ENCODE measurements at regions not wholly inside any gene's neighbourhood (a gene's known extent, or its start where the extent isn't known, plus 50 kb on each side); places are given as distances from the start of the nearest gene placed in this dataset.

DNA sequence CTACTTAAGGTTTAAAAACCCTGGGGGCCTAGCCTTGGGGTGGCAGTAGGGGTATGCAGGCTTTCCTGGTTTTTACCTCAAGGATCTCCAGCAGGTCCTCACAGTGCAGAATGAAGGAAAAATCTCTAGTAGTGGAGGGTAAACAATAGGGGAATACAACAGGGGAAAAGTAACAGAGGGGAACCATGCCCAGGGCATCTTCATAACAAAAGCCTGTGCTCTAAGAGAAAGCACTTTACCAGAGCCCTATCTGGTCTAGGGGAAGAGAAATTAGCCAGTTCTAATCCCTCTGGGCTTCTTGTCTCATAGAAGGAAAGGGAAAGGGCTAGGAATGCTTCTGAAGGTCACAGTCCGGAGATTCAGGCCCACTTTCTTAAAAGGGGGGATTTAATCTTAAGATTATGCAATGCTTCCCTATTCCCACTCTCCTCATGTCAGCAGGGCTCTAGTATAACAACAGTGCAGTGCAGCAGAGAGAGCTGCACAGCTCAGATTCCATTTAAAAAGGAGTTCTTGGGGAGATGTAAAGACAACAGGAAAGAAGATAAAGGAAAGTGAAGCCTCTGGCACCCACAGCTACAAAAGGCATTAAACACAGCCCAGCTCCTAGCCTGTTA lies 149.0 kb upstream of the CYP1B1 start:
- TF ChIP-seq, protein P1, sequence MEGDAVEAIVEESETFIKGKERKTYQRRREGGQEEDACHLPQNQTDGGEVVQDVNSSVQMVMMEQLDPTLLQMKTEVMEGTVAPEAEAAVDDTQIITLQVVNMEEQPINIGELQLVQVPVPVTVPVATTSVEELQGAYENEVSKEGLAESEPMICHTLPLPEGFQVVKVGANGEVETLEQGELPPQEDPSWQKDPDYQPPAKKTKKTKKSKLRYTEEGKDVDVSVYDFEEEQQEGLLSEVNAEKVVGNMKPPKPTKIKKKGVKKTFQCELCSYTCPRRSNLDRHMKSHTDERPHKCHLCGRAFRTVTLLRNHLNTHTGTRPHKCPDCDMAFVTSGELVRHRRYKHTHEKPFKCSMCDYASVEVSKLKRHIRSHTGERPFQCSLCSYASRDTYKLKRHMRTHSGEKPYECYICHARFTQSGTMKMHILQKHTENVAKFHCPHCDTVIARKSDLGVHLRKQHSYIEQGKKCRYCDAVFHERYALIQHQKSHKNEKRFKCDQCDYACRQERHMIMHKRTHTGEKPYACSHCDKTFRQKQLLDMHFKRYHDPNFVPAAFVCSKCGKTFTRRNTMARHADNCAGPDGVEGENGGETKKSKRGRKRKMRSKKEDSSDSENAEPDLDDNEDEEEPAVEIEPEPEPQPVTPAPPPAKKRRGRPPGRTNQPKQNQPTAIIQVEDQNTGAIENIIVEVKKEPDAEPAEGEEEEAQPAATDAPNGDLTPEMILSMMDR (IDR thresholded peaks at IDR 0.05) = no peak
- TF ChIP-seq POLR2A (IDR thresholded peaks at IDR 0.05) (no peak), EP300 (IDR thresholded peaks at IDR 0.05) (no peak)

Measured in upper lobe of left lung (tissue), 4 donors.